GM12874 (cell line): ENCODE measurements at regions not wholly inside any gene's neighbourhood (a gene's known extent, or its start where the extent isn't known, plus 50 kb on each side); places are given as distances from the start of the nearest gene placed in this dataset.

Experiments used
- TF ChIP-seq, protein P1 (sequence below): IDR thresholded peaks from 2 replicates; pipeline ENCODE4 v1.5.1; 2011; ENCODE audit warnings: low read depth, mild to moderate bottlenecking, control low read depth, low read length, moderate library complexity; ENCODE audit not compliant: insufficient read depth

- TF ChIP-seq, protein P1, sequence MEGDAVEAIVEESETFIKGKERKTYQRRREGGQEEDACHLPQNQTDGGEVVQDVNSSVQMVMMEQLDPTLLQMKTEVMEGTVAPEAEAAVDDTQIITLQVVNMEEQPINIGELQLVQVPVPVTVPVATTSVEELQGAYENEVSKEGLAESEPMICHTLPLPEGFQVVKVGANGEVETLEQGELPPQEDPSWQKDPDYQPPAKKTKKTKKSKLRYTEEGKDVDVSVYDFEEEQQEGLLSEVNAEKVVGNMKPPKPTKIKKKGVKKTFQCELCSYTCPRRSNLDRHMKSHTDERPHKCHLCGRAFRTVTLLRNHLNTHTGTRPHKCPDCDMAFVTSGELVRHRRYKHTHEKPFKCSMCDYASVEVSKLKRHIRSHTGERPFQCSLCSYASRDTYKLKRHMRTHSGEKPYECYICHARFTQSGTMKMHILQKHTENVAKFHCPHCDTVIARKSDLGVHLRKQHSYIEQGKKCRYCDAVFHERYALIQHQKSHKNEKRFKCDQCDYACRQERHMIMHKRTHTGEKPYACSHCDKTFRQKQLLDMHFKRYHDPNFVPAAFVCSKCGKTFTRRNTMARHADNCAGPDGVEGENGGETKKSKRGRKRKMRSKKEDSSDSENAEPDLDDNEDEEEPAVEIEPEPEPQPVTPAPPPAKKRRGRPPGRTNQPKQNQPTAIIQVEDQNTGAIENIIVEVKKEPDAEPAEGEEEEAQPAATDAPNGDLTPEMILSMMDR: no peak
Observed at GRCh38 chr4:108405586-108405985, 214.8 kb upstream of the RPL34 start.

GRCh38 chr4:108400309-108400708, 220.1 kb upstream of the RPL34 start:
- TF ChIP-seq, protein P1: no peak

GRCh38 chr4:108399610-108400265, 220.6 kb upstream of the RPL34 start:
- TF ChIP-seq, protein P1: no peak

- TF ChIP-seq, protein P1: no peak
Observed at GRCh38 chr4:108398836-108399235, 221.5 kb upstream of the RPL34 start.

DNA sequence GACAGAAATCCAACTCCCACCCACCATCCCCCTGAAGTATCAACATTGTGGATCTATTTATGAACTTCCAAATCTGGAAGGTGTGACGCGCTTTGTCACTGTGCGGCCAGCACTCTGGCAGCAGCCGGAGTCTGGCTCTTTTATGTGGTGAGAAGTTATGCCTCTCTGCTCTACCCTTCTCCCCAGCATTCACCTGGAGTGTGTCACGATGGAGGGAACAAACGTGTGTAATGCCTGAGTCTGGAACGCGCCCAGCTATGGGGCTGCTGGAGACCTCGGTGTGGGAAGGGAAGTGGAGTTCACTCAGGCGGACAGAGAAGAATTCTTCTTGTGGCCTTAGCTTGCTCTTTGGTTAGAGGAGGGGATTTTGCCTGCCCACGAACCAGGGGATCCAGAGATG, 222.1 kb upstream of the RPL34 start:
- TF ChIP-seq, protein P1: no peak

DNA sequence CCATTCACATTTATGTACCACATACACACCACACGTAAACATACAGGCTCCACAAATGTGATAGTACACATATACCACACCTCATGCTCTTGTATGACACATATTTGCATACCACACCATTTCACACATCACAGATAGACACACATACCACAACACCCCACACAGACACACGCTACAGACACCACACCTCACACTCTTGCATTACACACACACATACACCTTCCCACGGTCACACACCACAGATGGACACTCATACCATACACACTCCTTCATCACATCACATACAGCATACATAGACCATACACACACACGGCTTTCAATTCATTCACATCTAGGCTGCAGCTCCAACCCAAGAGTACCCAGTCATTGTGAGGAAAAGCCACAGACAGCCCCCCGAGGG, 222.5 kb upstream of the RPL34 start:
- TF ChIP-seq, protein P1: no peak

DNA sequence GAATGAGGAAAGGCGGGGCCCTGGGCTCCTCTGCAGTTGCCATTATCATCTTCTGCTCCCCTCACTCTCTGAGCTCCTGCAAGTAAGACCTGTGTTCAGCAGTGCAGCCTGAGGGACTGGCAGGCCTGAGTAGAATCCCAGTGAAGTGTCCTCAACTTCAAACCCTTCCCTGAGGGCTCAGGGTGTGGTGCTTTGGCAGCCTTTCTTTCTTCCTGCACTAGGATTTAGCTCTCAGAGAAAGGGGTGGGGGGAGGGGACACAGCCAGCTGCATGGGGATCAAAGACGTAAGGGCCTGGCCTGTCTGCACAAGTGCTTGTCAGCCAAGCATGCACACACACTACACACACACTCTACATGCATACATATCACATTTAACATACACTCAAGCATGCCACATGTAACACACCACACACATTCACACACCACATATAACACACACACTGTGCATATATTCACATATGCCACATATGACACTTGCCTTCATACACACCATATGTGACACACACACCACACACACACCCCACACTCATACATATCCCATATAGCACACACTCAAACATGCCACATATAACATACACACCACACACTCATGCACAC, 223.4 kb upstream of the RPL34 start:
- TF ChIP-seq, protein P1: no peak
